ENCODE measurements at regions not wholly inside any gene's neighbourhood (a gene's known extent, or its start where the extent isn't known, plus 50 kb on each side); places are given as distances from the start of the nearest gene placed in this dataset.

- no peak for TF ChIP-seq CTCF (conservative IDR thresholded peaks at IDR 0.05 in 1 of 2, IDR thresholded peaks at IDR 0.05 in 1 of 2; ENCODE audit: extremely low read depth in 1 of 2, insufficient read depth in 1 of 2, low read depth in 1 of 2, low read length in 2 of 2)
- no peak for TF ChIP-seq EZH2 (IDR thresholded peaks at IDR 0.05; ENCODE audit: borderline replicate concordance, low read length)
Observed at GRCh38 chr7:10797157-10797556, 176.5 kb upstream of the PHF14 start.

Data from mammary epithelial cell (primary cell).